Astrocyte (in vitro differentiated cells and primary cell): ENCODE measurements at regions not wholly inside any gene's neighbourhood (a gene's known extent, or its start where the extent isn't known, plus 50 kb on each side); places are given as distances from the start of the nearest gene placed in this dataset.

Experiments used
- DNase-seq: peaks from one replicate; pipeline ENCODE4 v3.0.0-alpha.2; 2010; ENCODE audit warnings: low read depth
- FAIRE-seq: peaks from 2 replicates; lab custom pipeline; 2011; peaks lifted over from hg19 to GRCh38; lab: Jason Lieb, UNC
- H2AFZ ChIP-seq: 2 replicates; pipeline ENCODE4 v1.6.0; 2012; ENCODE audit warnings: low read depth, low read length, inconsistent platforms
- H3K27ac ChIP-seq: 2 replicates; pipeline ENCODE4 v1.5.1; 2011; ENCODE audit warnings: low read depth, low read length, inconsistent platforms
- H3K27me3 ChIP-seq: 2 replicates; pipeline ENCODE4 v1.6.0; 2011; ENCODE audit warnings: low read length, inconsistent platforms; ENCODE audit not compliant: insufficient read depth
- H3K36me3 ChIP-seq: 2 replicates; pipeline ENCODE4 v1.5.1; 2011; ENCODE audit warnings: low read length, inconsistent platforms; ENCODE audit not compliant: insufficient read depth
- H3K4me1 ChIP-seq: 2 replicates; pipeline ENCODE4 v1.5.1; 2011; ENCODE audit warnings: low read length, inconsistent platforms; ENCODE audit not compliant: insufficient read depth
- H3K4me2 ChIP-seq: 2 replicates; pipeline ENCODE4 v1.6.0; 2012; ENCODE audit warnings: low read length, inconsistent platforms
- H3K4me3 ChIP-seq: 2 replicates; pipeline ENCODE4 v1.5.1; 2011; ENCODE audit warnings: low read depth, mild to moderate bottlenecking, low read length, inconsistent platforms; ENCODE audit not compliant: insufficient read depth
- H3K79me2 ChIP-seq: 2 replicates; pipeline ENCODE4 v1.6.0; 2012; ENCODE audit warnings: mild to moderate bottlenecking, low read length, inconsistent platforms; ENCODE audit not compliant: insufficient read depth
- H3K9ac ChIP-seq: 2 replicates; pipeline ENCODE4 v1.6.0; 2012; ENCODE audit warnings: mild to moderate bottlenecking, low read length, inconsistent platforms
- H3K9me3 ChIP-seq: 2 replicates; pipeline ENCODE4 v1.5.1; 2012; ENCODE audit warnings: low read depth, mild to moderate bottlenecking, low read length, inconsistent platforms; ENCODE audit not compliant: insufficient read depth
- H4K20me1 ChIP-seq: 2 replicates; pipeline ENCODE4 v1.6.0; 2012; ENCODE audit warnings: low read length, inconsistent platforms; ENCODE audit not compliant: insufficient read depth
- H3K27ac Mint-ChIP-seq: one replicate; pipeline ENCODE4 v1.8.0; 2021; ENCODE audit warnings: mild to moderate bottlenecking, mixed read lengths; ENCODE audit not compliant: unreplicated experiment
- H3K27me3 Mint-ChIP-seq: one replicate; pipeline ENCODE4 v1.8.0; 2021; ENCODE audit warnings: low read depth, mixed read lengths; ENCODE audit not compliant: unreplicated experiment
- H3K36me3 Mint-ChIP-seq: one replicate; pipeline ENCODE4 v1.8.0; 2021; ENCODE audit warnings: low read depth, mixed read lengths; ENCODE audit not compliant: unreplicated experiment
- H3K4me1 Mint-ChIP-seq: one replicate; pipeline ENCODE4 v1.8.0; 2021; ENCODE audit warnings: low read depth, mixed read lengths; ENCODE audit not compliant: unreplicated experiment
- H3K4me3 Mint-ChIP-seq: one replicate; pipeline ENCODE4 v1.8.0; 2021; ENCODE audit warnings: mild to moderate bottlenecking, moderate library complexity, mixed read lengths; ENCODE audit not compliant: unreplicated experiment
- H3K9me3 Mint-ChIP-seq: one replicate; pipeline ENCODE4 v1.8.0; 2021; ENCODE audit warnings: mild to moderate bottlenecking, mixed read lengths; ENCODE audit not compliant: unreplicated experiment
- EZH2 ChIP-seq: IDR thresholded peaks from 2 replicates; pipeline ENCODE4 v1.6.1; 2012; ENCODE audit warnings: mild to moderate bottlenecking, low read length, inconsistent platforms; ENCODE audit not compliant: insufficient read depth
- TF ChIP-seq, protein P1 (sequence below): IDR thresholded peaks from 2 replicates; pipeline ENCODE4 v1.5.1; 2011; ENCODE audit warnings: low read depth, mild to moderate bottlenecking, inconsistent platforms, low read length, moderate library complexity; ENCODE audit not compliant: insufficient read depth

DNA sequence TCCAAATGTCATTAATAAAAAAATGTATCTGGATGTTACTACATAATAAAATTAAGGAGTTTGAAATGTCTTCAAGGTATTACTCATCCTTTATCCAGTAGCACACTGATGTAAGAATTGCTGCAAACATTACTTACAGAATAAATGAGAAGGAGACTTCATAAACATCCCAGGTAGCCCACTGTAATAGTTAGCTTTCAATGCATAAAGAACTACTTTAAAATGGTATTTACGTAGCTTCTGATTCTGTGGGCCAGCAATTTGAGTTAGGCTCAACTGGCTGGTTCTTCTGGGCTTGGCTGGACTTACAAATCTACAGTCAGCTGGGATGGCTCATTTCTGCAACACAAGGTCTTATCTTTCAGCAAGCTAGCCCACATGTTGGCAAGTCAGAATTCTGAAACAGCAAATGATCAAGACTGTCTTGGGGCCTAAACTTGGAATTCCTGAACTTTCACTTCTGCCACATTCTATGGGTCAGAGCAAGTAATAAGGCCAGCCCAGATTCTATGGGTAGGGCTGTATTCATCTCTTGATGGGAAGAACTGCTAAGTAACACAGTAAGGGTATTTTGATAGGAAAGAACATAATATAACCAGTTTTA lies 522.5 kb downstream of the IQCM start:
- Histone ChIP-seq H3K36me3 (no peaks in the 10 kb centered on the region), H3K27ac (no peak overlapping the region), H3K4me1 (no peaks in the 10 kb centered on the region), H3K4me2 (no peak overlapping the region), H2AFZ (no peak overlapping the region), H4K20me1 (no peaks in the 10 kb centered on the region), H3K4me3 (no peak overlapping the region), H3K27me3 (no peaks in the 10 kb centered on the region), H3K9ac (no peak overlapping the region), H3K9me3 (no peaks in the 10 kb centered on the region), H3K79me2 (no peaks in the 10 kb centered on the region)
- DNase-seq (no peak), FAIRE-seq (no peak)
- no peaks in the 10 kb centered on the region for H3K4me1 Mint-ChIP-seq
- no peak overlapping the region for H3K27ac Mint-ChIP-seq
- no peaks in the 10 kb centered on the region for H3K27me3 Mint-ChIP-seq
- TF ChIP-seq, protein P1, sequence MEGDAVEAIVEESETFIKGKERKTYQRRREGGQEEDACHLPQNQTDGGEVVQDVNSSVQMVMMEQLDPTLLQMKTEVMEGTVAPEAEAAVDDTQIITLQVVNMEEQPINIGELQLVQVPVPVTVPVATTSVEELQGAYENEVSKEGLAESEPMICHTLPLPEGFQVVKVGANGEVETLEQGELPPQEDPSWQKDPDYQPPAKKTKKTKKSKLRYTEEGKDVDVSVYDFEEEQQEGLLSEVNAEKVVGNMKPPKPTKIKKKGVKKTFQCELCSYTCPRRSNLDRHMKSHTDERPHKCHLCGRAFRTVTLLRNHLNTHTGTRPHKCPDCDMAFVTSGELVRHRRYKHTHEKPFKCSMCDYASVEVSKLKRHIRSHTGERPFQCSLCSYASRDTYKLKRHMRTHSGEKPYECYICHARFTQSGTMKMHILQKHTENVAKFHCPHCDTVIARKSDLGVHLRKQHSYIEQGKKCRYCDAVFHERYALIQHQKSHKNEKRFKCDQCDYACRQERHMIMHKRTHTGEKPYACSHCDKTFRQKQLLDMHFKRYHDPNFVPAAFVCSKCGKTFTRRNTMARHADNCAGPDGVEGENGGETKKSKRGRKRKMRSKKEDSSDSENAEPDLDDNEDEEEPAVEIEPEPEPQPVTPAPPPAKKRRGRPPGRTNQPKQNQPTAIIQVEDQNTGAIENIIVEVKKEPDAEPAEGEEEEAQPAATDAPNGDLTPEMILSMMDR, result no peak
- no peak for TF ChIP-seq EZH2
- H3K9me3 Mint-ChIP-seq, result peaks cover 4% of the 10 kb centered on the region
- H3K36me3 Mint-ChIP-seq, result no peaks in the 10 kb centered on the region
- no peak overlapping the region for H3K4me3 Mint-ChIP-seq

DNA sequence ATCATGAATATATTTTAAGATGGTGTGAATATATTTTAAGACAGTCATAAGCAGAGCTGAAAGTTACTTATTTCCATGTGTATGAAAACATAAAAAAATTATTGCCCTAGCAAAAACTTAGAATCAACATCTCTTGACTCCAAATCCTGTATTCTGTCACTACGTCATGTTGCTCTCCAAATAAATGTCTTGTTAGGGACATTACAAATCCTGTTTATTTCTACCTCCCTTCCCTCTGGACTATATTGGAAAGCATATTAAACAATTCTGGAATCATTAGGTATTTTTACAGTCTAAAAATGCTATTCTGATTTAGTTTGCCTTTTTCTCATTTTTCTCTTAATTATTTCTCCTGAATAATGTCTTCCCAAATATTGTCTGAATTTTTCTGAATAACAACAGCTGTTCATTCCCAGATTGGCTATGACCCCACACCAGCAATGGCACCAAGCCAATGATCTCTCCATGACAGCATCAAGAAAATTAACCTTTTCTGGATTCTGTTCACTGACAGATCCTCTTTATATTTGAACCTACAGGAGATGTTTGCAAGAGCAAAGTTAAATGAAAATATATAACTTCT lies 523.1 kb downstream of the IQCM start:
- DNase-seq, result no peak
- Histone ChIP-seq H3K27me3 (no peaks in the 10 kb centered on the region), H4K20me1 (no peaks in the 10 kb centered on the region), H3K27ac (no peak overlapping the region), H3K4me1 (no peaks in the 10 kb centered on the region), H3K4me3 (no peak overlapping the region), H3K79me2 (no peaks in the 10 kb centered on the region), H3K36me3 (no peaks in the 10 kb centered on the region), H3K9ac (no peak overlapping the region), H3K4me2 (no peak overlapping the region), H2AFZ (no peak overlapping the region), H3K9me3 (no peaks in the 10 kb centered on the region)
- H3K36me3 Mint-ChIP-seq, result no peaks in the 10 kb centered on the region
- peaks cover 4% of the 10 kb centered on the region for H3K9me3 Mint-ChIP-seq
- no peaks in the 10 kb centered on the region for H3K27me3 Mint-ChIP-seq
- no peaks in the 10 kb centered on the region for H3K4me1 Mint-ChIP-seq
- TF ChIP-seq EZH2, result no peak
- TF ChIP-seq, protein P1, result no peak
- H3K4me3 Mint-ChIP-seq, result no peak overlapping the region
- no peak for FAIRE-seq
- no peak overlapping the region for H3K27ac Mint-ChIP-seq

DNA sequence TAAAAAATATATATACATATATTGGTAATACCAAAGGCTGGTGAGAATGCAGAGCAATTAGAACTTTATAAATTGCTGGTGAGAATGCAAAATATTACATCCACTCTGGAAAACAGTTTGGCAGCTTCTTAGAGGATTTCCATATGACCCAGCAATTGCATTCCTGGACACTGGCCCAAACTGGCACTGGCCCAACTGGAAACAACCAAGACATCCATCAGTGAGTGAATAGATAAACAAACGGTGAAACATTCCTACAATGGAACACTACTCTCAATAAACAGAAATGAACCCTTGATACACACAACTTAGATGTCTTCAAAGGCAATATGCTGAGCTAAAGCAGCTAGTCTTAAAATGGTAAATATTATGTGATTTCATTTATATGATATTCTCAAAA lies 524.2 kb downstream of the IQCM start:
- no peaks in the 10 kb centered on the region for H3K4me1 Mint-ChIP-seq
- Histone ChIP-seq H3K27ac (no peak overlapping the region), H3K79me2 (no peaks in the 10 kb centered on the region), H3K4me2 (no peak overlapping the region), H3K36me3 (no peaks in the 10 kb centered on the region), H2AFZ (no peak overlapping the region), H3K9ac (no peak overlapping the region), H4K20me1 (no peaks in the 10 kb centered on the region), H3K4me3 (no peak overlapping the region), H3K9me3 (no peaks in the 10 kb centered on the region), H3K4me1 (no peaks in the 10 kb centered on the region), H3K27me3 (no peaks in the 10 kb centered on the region)
- TF ChIP-seq EZH2, result no peak
- TF ChIP-seq, protein P1, result no peak
- DNase-seq, result peak; percentile 81
- H3K36me3 Mint-ChIP-seq, result no peaks in the 10 kb centered on the region
- H3K4me3 Mint-ChIP-seq, result no peak overlapping the region
- peaks cover 4% of the 10 kb centered on the region for H3K9me3 Mint-ChIP-seq
- no peak overlapping the region for H3K27ac Mint-ChIP-seq
- no peak for FAIRE-seq
- H3K27me3 Mint-ChIP-seq, result no peaks in the 10 kb centered on the region
